ENCODE measurements at regions not wholly inside any gene's neighbourhood (a gene's known extent, or its start where the extent isn't known, plus 50 kb on each side); places are given as distances from the start of the nearest gene placed in this dataset.

- H3K9me3 ChIP-seq (ENCODE audit: control insufficient read depth in 1 of 2, insufficient read depth in 1 of 2, low read depth in 1 of 2, low read length in 2 of 2), result no peaks in the 10 kb centered on the region
- H3K27ac ChIP-seq (ENCODE audit: low read depth, low read length), result no peak overlapping the region
- BruUV-seq (replicated peaks), result no TSS peak
- H3K9me2 ChIP-seq (ENCODE audit: insufficient read depth), result no peaks in the 10 kb centered on the region
- no peak overlapping the region for H3K9ac ChIP-seq (ENCODE audit: low read length)
- H3K4me2 ChIP-seq (ENCODE audit: low read length), result no peak overlapping the region
- H4K20me1 ChIP-seq (ENCODE audit: insufficient read depth), result no peaks in the 10 kb centered on the region
- no peaks in the 10 kb centered on the region for H3K79me2 ChIP-seq (ENCODE audit: insufficient read depth, low read length)
- RAD21 ChIA-PET (ENCODE audit: low non-redundant PET in 1 of 2, low total read pairs in 2 of 2, uncharacterized antibody in 2 of 2, unreplicated experiment in 2 of 2), result no interaction called here
- no peaks in the 10 kb centered on the region for H3K4me1 ChIP-seq (ENCODE audit: control insufficient read depth in 1 of 2, insufficient read depth in 2 of 2, low read length in 2 of 2)
- intact Hi-C loops (cut with micrococcal nuclease), result no loop called here
- CTCF ChIA-PET, result no interaction called here
- no peak for DNase-seq (ENCODE audit: low read depth, low spot score)
- no peaks in the 10 kb centered on the region for H3K27me3 ChIP-seq (ENCODE audit: insufficient read depth, low read length)
- TF ChIP-seq JUND (IDR thresholded peaks at IDR 0.05) (no peak), EGR1 (IDR thresholded peaks at IDR 0.05; ENCODE audit: low read depth) (no peak), CBX3 (IDR thresholded peaks at IDR 0.05; ENCODE audit: low read depth) (no peak), POLR2A (IDR thresholded peaks at IDR 0.05; ENCODE audit: borderline replicate concordance, extremely low read depth, insufficient read depth, insufficient read length) (no peak), TCF7L2 (IDR thresholded peaks at IDR 0.05; ENCODE audit: borderline replicate concordance, extremely low read depth, insufficient read depth, insufficient read length) (no peak), EZH2 (IDR thresholded peaks at IDR 0.05) (no peak), YY1 (IDR thresholded peaks at IDR 0.05; ENCODE audit: extremely low read depth, insufficient replicate concordance, low read depth, low read length) (no peak)
- no peak overlapping the region for H3K4me3 ChIP-seq (replicated peaks in 1 of 2; ENCODE audit: low read depth in 1 of 2, low read length in 2 of 2)
- ATAC-seq, result no peak
- POLR2A ChIA-PET, result no interaction called here
- no peaks in the 10 kb centered on the region for H3K36me3 ChIP-seq (ENCODE audit: control insufficient read depth in 1 of 2, insufficient read depth in 2 of 2, low read length in 2 of 2)
- no peak overlapping the region for H2AFZ ChIP-seq (ENCODE audit: low read depth, low read length, poor library complexity, severe bottlenecking)
Observed at GRCh38 chr3:56916716-56917360, 115.1 kb upstream of the ARHGEF3 start.

GRCh38 chr3:56915966-56916586 lies 114.3 kb upstream of the ARHGEF3 start:
- H3K79me2 ChIP-seq (ENCODE audit: insufficient read depth, low read length), result no peaks in the 10 kb centered on the region
- DNase-seq (ENCODE audit: low read depth, low spot score) (no peak), ATAC-seq (no peak)
- H3K4me3 ChIP-seq (replicated peaks in 1 of 2; ENCODE audit: low read depth in 1 of 2, low read length in 2 of 2), result no peak overlapping the region
- BruUV-seq (replicated peaks), result no TSS peak
- no peak overlapping the region for H3K27ac ChIP-seq (ENCODE audit: low read depth, low read length)
- intact Hi-C loops (cut with micrococcal nuclease), result no loop called here
- no peak overlapping the region for H2AFZ ChIP-seq (ENCODE audit: low read depth, low read length, poor library complexity, severe bottlenecking)
- no peaks in the 10 kb centered on the region for H4K20me1 ChIP-seq (ENCODE audit: insufficient read depth)
- CTCF ChIA-PET, result no interaction called here
- TF ChIP-seq TCF7L2 (IDR thresholded peaks at IDR 0.05; ENCODE audit: borderline replicate concordance, extremely low read depth, insufficient read depth, insufficient read length) (no peak), CBX3 (IDR thresholded peaks at IDR 0.05; ENCODE audit: low read depth) (no peak), MAX (IDR thresholded peaks at IDR 0.05) (no peak), EGR1 (IDR thresholded peaks at IDR 0.05; ENCODE audit: low read depth) (no peak)
- POLR2A ChIA-PET, result no interaction called here
- H3K36me3 ChIP-seq (ENCODE audit: control insufficient read depth in 1 of 2, insufficient read depth in 2 of 2, low read length in 2 of 2), result no peaks in the 10 kb centered on the region
- H3K9ac ChIP-seq (ENCODE audit: low read length), result no peak overlapping the region
- no peaks in the 10 kb centered on the region for H3K9me3 ChIP-seq (ENCODE audit: control insufficient read depth in 1 of 2, insufficient read depth in 1 of 2, low read depth in 1 of 2, low read length in 2 of 2)
- H3K9me2 ChIP-seq (ENCODE audit: insufficient read depth), result no peaks in the 10 kb centered on the region
- no peak overlapping the region for H3K4me2 ChIP-seq (ENCODE audit: low read length)
- H3K27me3 ChIP-seq (ENCODE audit: insufficient read depth, low read length), result no peaks in the 10 kb centered on the region
- RAD21 ChIA-PET (ENCODE audit: low non-redundant PET in 1 of 2, low total read pairs in 2 of 2, uncharacterized antibody in 2 of 2, unreplicated experiment in 2 of 2), result no interaction called here
- H3K4me1 ChIP-seq (ENCODE audit: control insufficient read depth in 1 of 2, insufficient read depth in 2 of 2, low read length in 2 of 2), result no peaks in the 10 kb centered on the region

Measured in HCT116 (cell line).